GM19328 (cell line): ENCODE measurements at regions not wholly inside any gene's neighbourhood (a gene's known extent, or its start where the extent isn't known, plus 50 kb on each side); places are given as distances from the start of the nearest gene placed in this dataset.

Experiments used
- ATAC-seq: cut with Tn5 transposase; IDR thresholded peaks from one replicate; pipeline ENCODE4 v1.9.1; 2021; ENCODE audit warnings: mild to moderate bottlenecking, moderate library complexity; ENCODE audit not compliant: unreplicated experiment

- ATAC-seq: no peak
Observed at GRCh38 chr3:127484601-127485388, 105.7 kb downstream of the TPRA1 start.

- peak; percentile 76 for ATAC-seq
Observed at GRCh38 chr3:127483902-127484591, 106.5 kb downstream of the TPRA1 start.

GRCh38 chr3:127483005-127483641, 107.4 kb downstream of the TPRA1 start:
- no peak for ATAC-seq

- no peak for ATAC-seq
Observed at GRCh38 chr3:127482216-127483004, 108.1 kb downstream of the TPRA1 start.

GRCh38 chr3:127480196-127480954, 110.2 kb downstream of the TPRA1 start:
- ATAC-seq: no peak

- ATAC-seq: no peak
Observed at GRCh38 chr3:127479449-127479848, 111.1 kb downstream of the TPRA1 start.

- ATAC-seq: no peak
Observed at GRCh38 chr3:127478922-127479321, 111.6 kb downstream of the TPRA1 start.

GRCh38 chr3:127477396-127477795, 113.1 kb downstream of the TPRA1 start:
- no peak for ATAC-seq

GRCh38 chr3:127476936-127477335, 113.6 kb downstream of the TPRA1 start:
- ATAC-seq: no peak

GRCh38 chr3:127475975-127476705, 114.4 kb downstream of the TPRA1 start:
- no peak for ATAC-seq

GRCh38 chr3:127475391-127475790, 115.1 kb downstream of the TPRA1 start:
- ATAC-seq: no peak

GRCh38 chr3:127473244-127474024, 117.1 kb downstream of the TPRA1 start:
- no peak for ATAC-seq

GRCh38 chr3:127472506-127472905, 118.0 kb downstream of the TPRA1 start:
- ATAC-seq: no peak

GRCh38 chr3:127471142-127471541, 119.4 kb downstream of the TPRA1 start:
- no peak for ATAC-seq

- ATAC-seq: no peak
Observed at GRCh38 chr3:127469760-127470159, 120.8 kb downstream of the TPRA1 start.

GRCh38 chr3:127467391-127467790, 123.1 kb downstream of the TPRA1 start:
- ATAC-seq: no peak

GRCh38 chr3:127464642-127465041, 125.9 kb downstream of the TPRA1 start:
- ATAC-seq: no peak

- ATAC-seq: no peak
Observed at GRCh38 chr3:127462111-127462655, 128.3 kb downstream of the TPRA1 start.
